Natural killer cell (primary cell): ENCODE measurements at regions not wholly inside any gene's neighbourhood (a gene's known extent, or its start where the extent isn't known, plus 50 kb on each side); places are given as distances from the start of the nearest gene placed in this dataset.

Experiments used
- ATAC-seq, 3 donors: fragments of 150-1000 bp in 2 of 3; fragments of 200-7000 bp in 1 of 3; cut with Tn5 transposase; 1 replicate in 1 of 3; 2 replicates in 2 of 3; pipeline ENCODE4 v1.10.0; 2021; ENCODE audit warnings: mild to moderate bottlenecking in 2 of 3, moderate library complexity in 2 of 3
- DNase-seq, 2 donors: peaks; one replicate each; pipeline versions ENCODE4 v3.0.0 to v3.0.0-alpha.2; 2013 to 2021; ENCODE audit warnings: mixed read lengths in 1 of 2
- H3K27ac ChIP-seq: one replicate; pipeline ENCODE4 v1.5.1; 2013; ENCODE audit warnings: mild to moderate bottlenecking, low read length
- H3K27me3 ChIP-seq: one replicate; pipeline ENCODE4 v1.6.1; 2013; ENCODE audit warnings: low read length; ENCODE audit not compliant: control insufficient read depth, insufficient read depth
- H3K36me3 ChIP-seq: one replicate; pipeline ENCODE4 v1.6.1; 2013; ENCODE audit warnings: low read length; ENCODE audit not compliant: control insufficient read depth, insufficient read depth
- H3K4me1 ChIP-seq: one replicate; pipeline ENCODE4 v1.6.1; 2013; ENCODE audit warnings: low read length; ENCODE audit not compliant: control insufficient read depth, insufficient read depth
- H3K4me3 ChIP-seq: one replicate; pipeline ENCODE4 v1.5.1; 2013; ENCODE audit warnings: low read length
- H3K9me3 ChIP-seq: one replicate; pipeline ENCODE4 v1.6.1; 2013; ENCODE audit warnings: low read length; ENCODE audit not compliant: control insufficient read depth, insufficient read depth
- H3K27ac Mint-ChIP-seq, 2 donors: one replicate each; pipeline ENCODE4 v1.8.0; 2022; ENCODE audit warnings: mild to moderate bottlenecking in 2 of 2, mixed read lengths in 2 of 2, moderate library complexity in 1 of 2
- H3K27me3 Mint-ChIP-seq, 2 donors: one replicate each; pipeline ENCODE4 v1.8.0; 2022; ENCODE audit warnings: low read depth in 2 of 2, mixed read lengths in 2 of 2
- H3K36me3 Mint-ChIP-seq: one replicate; pipeline ENCODE4 v1.8.0; 2022; ENCODE audit warnings: mixed read lengths
- H3K4me1 Mint-ChIP-seq, 2 donors: one replicate each; pipeline ENCODE4 v1.8.0; 2022; ENCODE audit warnings: mixed read lengths in 2 of 2
- H3K4me3 Mint-ChIP-seq: one replicate; pipeline ENCODE4 v1.8.0; 2022; ENCODE audit warnings: mild to moderate bottlenecking, moderate library complexity, mixed read lengths
- H3K9me3 Mint-ChIP-seq, 2 donors: one replicate each; pipeline ENCODE4 v1.8.0; 2022; ENCODE audit warnings: mixed read lengths in 2 of 2
- WGBS: methylation state at CpG from one replicate; pipeline ENCODE4 v1.1.7; 2013; ENCODE audit warnings: missing lambda C conversion rate; ENCODE audit not compliant: insufficient coverage; 5-methylcytosine and 5-hydroxymethylcytosine counted together
- intact Hi-C: fragments of 100-400 bp; cut with micrococcal nuclease; formaldehyde crosslinking; loops from one replicate; pipeline ENCODE4 v1.14.2; 2022
- TF ChIP-seq, protein P1 (sequence below): fragments of 200-600 bp; IDR thresholded peaks from one replicate; pipeline ENCODE4 v1.8.0; 2022; ENCODE audit warnings: antibody characterized with exemption

DNA sequence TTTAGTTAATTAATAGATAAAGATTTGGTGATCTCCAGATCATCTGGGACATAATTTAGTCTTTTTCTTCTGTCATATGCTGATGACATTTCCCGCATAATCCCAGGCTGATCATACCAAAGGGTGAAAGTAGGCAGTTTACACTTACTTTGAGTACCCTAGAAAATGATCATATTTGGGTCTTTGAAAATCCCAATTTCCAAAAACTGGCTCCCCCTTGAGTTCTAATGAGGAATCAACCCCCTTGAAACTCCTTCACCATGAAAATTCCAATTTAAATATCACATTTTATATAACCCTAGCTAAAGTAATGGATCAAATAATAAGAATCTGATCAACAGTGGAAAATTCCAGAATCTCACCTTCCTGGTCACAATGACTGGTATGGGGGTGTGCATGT is 223.4 kb downstream of the NAF1 start:
- TF ChIP-seq, protein P1, sequence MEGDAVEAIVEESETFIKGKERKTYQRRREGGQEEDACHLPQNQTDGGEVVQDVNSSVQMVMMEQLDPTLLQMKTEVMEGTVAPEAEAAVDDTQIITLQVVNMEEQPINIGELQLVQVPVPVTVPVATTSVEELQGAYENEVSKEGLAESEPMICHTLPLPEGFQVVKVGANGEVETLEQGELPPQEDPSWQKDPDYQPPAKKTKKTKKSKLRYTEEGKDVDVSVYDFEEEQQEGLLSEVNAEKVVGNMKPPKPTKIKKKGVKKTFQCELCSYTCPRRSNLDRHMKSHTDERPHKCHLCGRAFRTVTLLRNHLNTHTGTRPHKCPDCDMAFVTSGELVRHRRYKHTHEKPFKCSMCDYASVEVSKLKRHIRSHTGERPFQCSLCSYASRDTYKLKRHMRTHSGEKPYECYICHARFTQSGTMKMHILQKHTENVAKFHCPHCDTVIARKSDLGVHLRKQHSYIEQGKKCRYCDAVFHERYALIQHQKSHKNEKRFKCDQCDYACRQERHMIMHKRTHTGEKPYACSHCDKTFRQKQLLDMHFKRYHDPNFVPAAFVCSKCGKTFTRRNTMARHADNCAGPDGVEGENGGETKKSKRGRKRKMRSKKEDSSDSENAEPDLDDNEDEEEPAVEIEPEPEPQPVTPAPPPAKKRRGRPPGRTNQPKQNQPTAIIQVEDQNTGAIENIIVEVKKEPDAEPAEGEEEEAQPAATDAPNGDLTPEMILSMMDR: no peak
- H3K27me3 ChIP-seq: no peaks in the 10 kb centered on the region
- Mint-ChIP-seq H3K4me3 (no peak overlapping the region), H3K9me3 (peaks cover 6% of the 10 kb centered on the region in 2 donors), H3K36me3 (no peaks in the 10 kb centered on the region), H3K27me3 (no peaks in the 10 kb centered on the region), H3K4me1 (no peaks in the 10 kb centered on the region), H3K27ac (no peak overlapping the region)
- intact Hi-C loops: no loop called here
- H3K4me3 ChIP-seq: no peak overlapping the region
- no peak for ATAC-seq
- H3K27ac ChIP-seq: no peak overlapping the region
- no peaks in the 10 kb centered on the region for H3K36me3 ChIP-seq
- no CpG with 5 or more reads among the region's 1 CpG for whole genome bisulfite sequencing
- no peaks in the 10 kb centered on the region for H3K9me3 ChIP-seq
- no peaks in the 10 kb centered on the region for H3K4me1 ChIP-seq
- no peak for DNase-seq

DNA sequence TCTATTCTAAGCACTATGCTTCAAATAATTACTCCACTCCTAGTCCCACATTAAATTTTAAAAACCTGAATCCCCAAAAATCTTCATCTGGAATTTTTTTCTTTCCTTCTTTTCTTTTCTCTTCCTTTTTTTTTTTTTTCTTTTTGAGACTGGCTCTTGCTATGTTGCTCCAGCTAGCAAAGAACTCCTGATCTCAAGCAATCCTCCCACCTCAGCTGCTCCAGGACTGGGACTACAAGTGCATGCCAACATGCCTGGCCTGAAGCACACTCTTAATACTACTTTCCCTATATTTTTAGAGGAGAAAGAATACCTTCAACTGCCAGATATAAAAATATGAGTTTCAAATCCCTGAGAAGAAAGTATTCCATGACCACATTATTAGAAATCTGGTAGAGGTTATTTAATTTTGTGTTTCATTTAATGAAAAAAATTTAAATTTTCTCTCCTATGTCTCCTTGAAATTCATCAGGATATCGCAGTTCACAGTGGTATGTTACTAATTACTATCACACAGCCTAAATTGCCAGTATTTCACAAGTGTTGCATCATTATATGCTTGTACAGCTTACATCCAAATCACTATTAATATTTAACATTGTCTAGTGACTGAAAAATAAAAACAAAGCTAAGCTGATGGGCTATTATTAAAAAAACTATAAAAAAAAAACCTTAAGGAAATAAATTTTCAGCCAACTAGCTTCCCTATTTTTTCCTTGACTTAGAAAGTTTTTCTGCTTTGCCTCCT is 227.8 kb downstream of the NAF1 start:
- Histone ChIP-seq H3K27me3 (no peaks in the 10 kb centered on the region), H3K27ac (no peak overlapping the region), H3K36me3 (no peaks in the 10 kb centered on the region), H3K4me1 (no peaks in the 10 kb centered on the region), H3K4me3 (no peak overlapping the region), H3K9me3 (no peaks in the 10 kb centered on the region)
- Mint-ChIP-seq H3K4me3 (no peak overlapping the region), H3K9me3 (peaks cover 3 to 6% of the 10 kb centered on the region in 2 donors), H3K36me3 (no peaks in the 10 kb centered on the region), H3K4me1 (no peaks in the 10 kb centered on the region), H3K27me3 (no peaks in the 10 kb centered on the region), H3K27ac (no peak overlapping the region)
- 57% methylated on average over 1 of the region's 1 CpG for whole genome bisulfite sequencing
- no peak for ATAC-seq
- intact Hi-C loops: no loop called here
- TF ChIP-seq, protein P1: no peak
- DNase-seq: no peak

DNA sequence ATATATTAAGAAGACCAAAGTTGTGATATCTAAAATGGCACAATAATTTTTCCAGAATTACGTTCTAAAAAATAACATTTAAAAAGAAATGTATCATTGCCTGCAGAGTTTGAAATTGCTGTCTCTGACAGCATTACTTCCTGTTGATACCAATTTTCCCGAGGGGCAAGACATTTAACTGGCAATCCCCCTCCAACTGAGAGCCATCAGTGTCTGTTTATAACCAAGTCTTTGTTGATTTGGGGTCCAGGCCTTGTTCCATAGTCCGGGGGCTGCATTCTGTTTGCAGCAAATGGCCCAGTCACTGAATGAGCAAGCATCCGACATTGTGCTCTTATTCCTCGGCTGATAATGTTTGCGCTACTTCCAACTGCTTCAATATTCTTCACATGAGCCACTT is 231.5 kb downstream of the NAF1 start:
- no peaks in the 10 kb centered on the region for H3K4me1 ChIP-seq
- no peaks in the 10 kb centered on the region for H3K36me3 ChIP-seq
- no peak overlapping the region for H3K27ac ChIP-seq
- peaks cover 3 to 6% of the 10 kb centered on the region in 2 donors for H3K9me3 Mint-ChIP-seq
- 82% methylated on average over 6 of the region's 6 CpGs for WGBS
- no peaks in the 10 kb centered on the region for H3K4me1 Mint-ChIP-seq
- H3K4me3 ChIP-seq: no peak overlapping the region
- TF ChIP-seq, protein P1: no peak
- H3K27me3 Mint-ChIP-seq: no peaks in the 10 kb centered on the region
- H3K27me3 ChIP-seq: no peaks in the 10 kb centered on the region
- H3K36me3 Mint-ChIP-seq: no peaks in the 10 kb centered on the region
- ATAC-seq (no peak), DNase-seq (no peak)
- no peak overlapping the region for H3K4me3 Mint-ChIP-seq
- intact Hi-C loops: no loop called here
- no peak overlapping the region for H3K27ac Mint-ChIP-seq
- no peaks in the 10 kb centered on the region for H3K9me3 ChIP-seq

DNA sequence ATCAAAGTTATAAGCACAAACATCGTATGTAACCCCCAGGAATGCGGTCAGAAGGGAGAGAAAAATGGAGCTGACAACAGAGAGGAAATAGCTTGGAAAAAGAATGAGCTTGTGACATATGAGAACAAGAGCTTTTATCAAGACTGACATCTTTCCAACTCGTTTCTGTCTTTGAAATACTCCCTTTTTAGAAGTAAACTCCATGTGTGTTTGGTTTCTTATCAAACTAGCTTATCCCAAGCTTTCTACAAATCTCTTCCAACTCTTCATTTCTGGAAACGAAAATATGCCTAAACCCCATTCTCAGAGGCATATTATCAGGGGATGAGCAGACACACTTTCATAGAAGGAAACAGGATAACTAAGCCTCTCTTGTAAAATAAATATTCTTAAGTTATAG is 235.4 kb downstream of the NAF1 start:
- DNase-seq: no peak
- ATAC-seq: no peak
- 65% methylated on average over 4 of the region's 4 CpGs for WGBS

More for the DNA sequence above, 235.4 kb downstream of the NAF1 start:
- Histone ChIP-seq H3K27me3 (no peaks in the 10 kb centered on the region), H3K9me3 (no peaks in the 10 kb centered on the region), H3K27ac (no peak overlapping the region), H3K4me1 (no peaks in the 10 kb centered on the region), H3K36me3 (no peaks in the 10 kb centered on the region), H3K4me3 (no peak overlapping the region)
- Mint-ChIP-seq H3K4me3 (no peak overlapping the region), H3K4me1 (no peaks in the 10 kb centered on the region), H3K36me3 (no peaks in the 10 kb centered on the region), H3K9me3 (peaks cover 8% of the 10 kb centered on the region in 2 donors), H3K27me3 (no peaks in the 10 kb centered on the region), H3K27ac (no peak overlapping the region)
- intact Hi-C loops: no loop called here
- TF ChIP-seq, protein P1: no peak
